A673 (cell line): ENCODE measurements at regions not wholly inside any gene's neighbourhood (a gene's known extent, or its start where the extent isn't known, plus 50 kb on each side); places are given as distances from the start of the nearest gene placed in this dataset.

Experiments
- CTCF ChIP-seq: fragments of 300-800, 200-600 bp; sonication (generic); conservative IDR thresholded peaks from 2 replicates; pipeline ENCODE4 v1.5.1; 2017; ENCODE audit warnings: low read depth, mild to moderate bottlenecking, antibody characterized with exemption, low read length, moderate library complexity, mixed read lengths
- EZH2 ChIP-seq: fragments of 200-600 bp; sonication (generic); IDR thresholded peaks from 2 replicates; pipeline ENCODE4 v1.6.1; 2017; ENCODE audit warnings: borderline replicate concordance, low read depth, mild to moderate bottlenecking, mixed read lengths, antibody characterized with exemption, low read length; ENCODE audit not compliant: poor library complexity, severe bottlenecking

DNA sequence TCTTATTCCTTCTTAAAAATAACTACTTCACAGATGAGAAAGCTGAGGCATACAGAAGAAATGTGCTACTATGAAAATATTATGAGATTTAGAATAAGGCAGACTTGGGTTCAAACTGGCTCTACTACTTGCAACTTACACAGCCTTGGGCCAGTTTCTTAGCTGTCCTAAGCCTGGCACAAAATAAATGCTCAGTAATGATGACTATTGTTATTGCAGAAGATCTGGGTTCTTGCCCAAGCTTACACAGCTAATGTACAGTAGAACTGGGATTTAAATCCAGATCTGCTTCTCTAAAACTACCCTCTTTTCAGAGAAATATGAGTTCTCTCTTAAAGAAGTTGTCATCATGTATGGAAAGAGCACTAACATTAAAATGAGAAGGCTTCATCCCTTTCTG lies 228.2 kb upstream of the TPRG1 start:
- TF ChIP-seq CTCF (no peak), EZH2 (no peak)
